ENCODE measurements at regions not wholly inside any gene's neighbourhood (a gene's known extent, or its start where the extent isn't known, plus 50 kb on each side); places are given as distances from the start of the nearest gene placed in this dataset.

DNA sequence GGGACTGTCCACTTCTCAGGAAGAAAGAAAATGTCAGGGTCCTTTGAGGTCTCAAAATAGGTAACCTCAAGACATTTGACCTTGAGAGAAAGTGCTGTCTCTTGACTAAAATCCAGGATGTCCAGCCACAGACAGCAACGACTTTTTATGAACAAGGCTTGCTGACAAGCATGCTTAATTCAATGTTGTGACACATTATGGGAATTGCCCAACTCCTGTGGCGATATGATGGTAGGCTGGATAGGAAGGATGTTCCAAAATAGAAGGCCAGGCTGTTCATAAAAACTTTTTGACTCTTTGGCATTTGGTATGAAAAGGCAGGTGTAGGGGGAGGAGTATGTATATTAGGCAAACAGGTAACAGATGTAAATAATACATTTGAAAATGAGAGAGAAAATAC is 50.8 kb upstream of the EDNRA start:
- Histone ChIP-seq H3K4me3 (no peak overlapping the region), H3K4me1 (no peaks in the 10 kb centered on the region), H3K27ac (no peak overlapping the region), H3K9me3 (no peaks in the 10 kb centered on the region), H3K27me3 (no peaks in the 10 kb centered on the region), H3K36me3 (no peaks in the 10 kb centered on the region)
- ATAC-seq (no peak), DNase-seq (no peak)
- intact Hi-C loops (cut with DNase I), result no loop called here
- TF ChIP-seq, protein P1, sequence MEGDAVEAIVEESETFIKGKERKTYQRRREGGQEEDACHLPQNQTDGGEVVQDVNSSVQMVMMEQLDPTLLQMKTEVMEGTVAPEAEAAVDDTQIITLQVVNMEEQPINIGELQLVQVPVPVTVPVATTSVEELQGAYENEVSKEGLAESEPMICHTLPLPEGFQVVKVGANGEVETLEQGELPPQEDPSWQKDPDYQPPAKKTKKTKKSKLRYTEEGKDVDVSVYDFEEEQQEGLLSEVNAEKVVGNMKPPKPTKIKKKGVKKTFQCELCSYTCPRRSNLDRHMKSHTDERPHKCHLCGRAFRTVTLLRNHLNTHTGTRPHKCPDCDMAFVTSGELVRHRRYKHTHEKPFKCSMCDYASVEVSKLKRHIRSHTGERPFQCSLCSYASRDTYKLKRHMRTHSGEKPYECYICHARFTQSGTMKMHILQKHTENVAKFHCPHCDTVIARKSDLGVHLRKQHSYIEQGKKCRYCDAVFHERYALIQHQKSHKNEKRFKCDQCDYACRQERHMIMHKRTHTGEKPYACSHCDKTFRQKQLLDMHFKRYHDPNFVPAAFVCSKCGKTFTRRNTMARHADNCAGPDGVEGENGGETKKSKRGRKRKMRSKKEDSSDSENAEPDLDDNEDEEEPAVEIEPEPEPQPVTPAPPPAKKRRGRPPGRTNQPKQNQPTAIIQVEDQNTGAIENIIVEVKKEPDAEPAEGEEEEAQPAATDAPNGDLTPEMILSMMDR (IDR thresholded peaks at IDR 0.05), result no peak
- no peak for TF ChIP-seq POLR2A (IDR thresholded peaks at IDR 0.05)
- 48% methylated on average over 2 of the region's 2 CpGs for WGBS (ENCODE audit: insufficient coverage, low coverage, low lambda C conversion rate, missing lambda C conversion rate)

MicroRNAs in the stretch of these regions (microRNA counts, 767-probe panel; counts per million panel counts)
- 237 counts per million for microRNA hsa-miR-548g-3p

Small RNA genes lying in the stretch of these regions (microRNA-seq; reads per million reads assigned to microRNA genes)
- 0 reads per million in 2 donors for gene MIR548G

Small RNA genes lying in the stretch of these regions (small RNA-seq; reads per million reads assigned to genes)
- gene MIR548G, result 0 reads per million in 2 experiments
